HG03060 (cell line): ENCODE measurements at regions not wholly inside any gene's neighbourhood (a gene's known extent, or its start where the extent isn't known, plus 50 kb on each side); places are given as distances from the start of the nearest gene placed in this dataset.

Experiments
- ATAC-seq: cut with Tn5 transposase; IDR thresholded peaks from one replicate; pipeline ENCODE4 v1.9.1; 2021; ENCODE audit warnings: low read depth, moderate number of reproducible peaks; ENCODE audit not compliant: unreplicated experiment

GRCh38 chr2:166573391-166573790, 79.3 kb upstream of the SCN7A start:
- no peak for ATAC-seq

GRCh38 chr2:166572937-166573336, 78.9 kb upstream of the SCN7A start:
- ATAC-seq: no peak

GRCh38 chr2:166568409-166568808, 74.4 kb upstream of the SCN7A start:
- ATAC-seq: no peak

- no peak for ATAC-seq
Observed at GRCh38 chr2:166565501-166565900, 71.5 kb upstream of the SCN7A start.

GRCh38 chr2:166563894-166564293, 69.8 kb upstream of the SCN7A start:
- ATAC-seq: no peak

- no peak for ATAC-seq
Observed at GRCh38 chr2:166560022-166560421, 66.0 kb upstream of the SCN7A start.

- ATAC-seq: no peak
Observed at GRCh38 chr2:166550923-166551322, 56.9 kb upstream of the SCN7A start.

- no peak for ATAC-seq
Observed at GRCh38 chr2:166545473-166545872, 51.4 kb upstream of the SCN7A start.
